ENCODE measurements at regions not wholly inside any gene's neighbourhood (a gene's known extent, or its start where the extent isn't known, plus 50 kb on each side); places are given as distances from the start of the nearest gene placed in this dataset.

DNA sequence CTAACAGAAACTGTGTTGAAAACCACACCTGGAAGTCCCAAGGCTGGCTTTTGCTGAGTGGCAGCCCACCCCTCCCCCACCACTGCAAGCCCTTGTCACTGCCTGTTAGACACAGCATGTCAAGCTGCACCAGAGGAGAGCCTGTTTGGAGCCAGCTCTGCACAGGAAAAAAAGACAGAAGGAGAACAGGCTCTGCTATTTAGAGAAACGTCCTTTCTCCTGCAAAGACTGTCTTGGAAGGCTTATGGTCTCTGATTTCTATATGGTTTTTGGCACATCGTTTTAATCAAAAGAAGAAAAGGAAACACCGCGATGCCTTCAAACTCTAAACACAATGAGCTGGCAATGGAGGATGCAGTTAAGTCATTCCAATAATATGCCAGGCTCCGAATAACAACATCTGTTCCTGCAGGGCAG lies 275.5 kb downstream of the MAP2K4 start:
- no peak for TF ChIP-seq POLR2A (IDR thresholded peaks at IDR 0.05)
- TF ChIP-seq, protein P1, sequence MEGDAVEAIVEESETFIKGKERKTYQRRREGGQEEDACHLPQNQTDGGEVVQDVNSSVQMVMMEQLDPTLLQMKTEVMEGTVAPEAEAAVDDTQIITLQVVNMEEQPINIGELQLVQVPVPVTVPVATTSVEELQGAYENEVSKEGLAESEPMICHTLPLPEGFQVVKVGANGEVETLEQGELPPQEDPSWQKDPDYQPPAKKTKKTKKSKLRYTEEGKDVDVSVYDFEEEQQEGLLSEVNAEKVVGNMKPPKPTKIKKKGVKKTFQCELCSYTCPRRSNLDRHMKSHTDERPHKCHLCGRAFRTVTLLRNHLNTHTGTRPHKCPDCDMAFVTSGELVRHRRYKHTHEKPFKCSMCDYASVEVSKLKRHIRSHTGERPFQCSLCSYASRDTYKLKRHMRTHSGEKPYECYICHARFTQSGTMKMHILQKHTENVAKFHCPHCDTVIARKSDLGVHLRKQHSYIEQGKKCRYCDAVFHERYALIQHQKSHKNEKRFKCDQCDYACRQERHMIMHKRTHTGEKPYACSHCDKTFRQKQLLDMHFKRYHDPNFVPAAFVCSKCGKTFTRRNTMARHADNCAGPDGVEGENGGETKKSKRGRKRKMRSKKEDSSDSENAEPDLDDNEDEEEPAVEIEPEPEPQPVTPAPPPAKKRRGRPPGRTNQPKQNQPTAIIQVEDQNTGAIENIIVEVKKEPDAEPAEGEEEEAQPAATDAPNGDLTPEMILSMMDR (IDR thresholded peaks at IDR 0.05), result no peak
